Large intestine (tissue), 3 donors: ENCODE measurements at regions not wholly inside any gene's neighbourhood (a gene's known extent, or its start where the extent isn't known, plus 50 kb on each side); places are given as distances from the start of the nearest gene placed in this dataset.

Experiments used
- DNase-seq, 2 donors: peaks; one replicate each; pipeline versions ENCODE4 v3.0.0 to v3.0.0-alpha.2; 2013
- H3K27ac ChIP-seq: one replicate; pipeline ENCODE4 v1.5.1; 2013; ENCODE audit warnings: low read length
- H3K27me3 ChIP-seq: 2 replicates; pipeline ENCODE4 v1.6.1; 2013; ENCODE audit warnings: low read length; ENCODE audit not compliant: control insufficient read depth, insufficient read depth
- H3K36me3 ChIP-seq: 2 replicates; pipeline ENCODE4 v1.6.1; 2013; ENCODE audit warnings: low read length; ENCODE audit not compliant: control insufficient read depth, insufficient read depth
- H3K4me1 ChIP-seq: one replicate; pipeline ENCODE4 v1.6.1; 2013; ENCODE audit warnings: low read length; ENCODE audit not compliant: control insufficient read depth, insufficient read depth
- H3K4me3 ChIP-seq: one replicate; pipeline ENCODE4 v1.5.1; 2013; ENCODE audit warnings: low read length
- H3K9me3 ChIP-seq: one replicate; pipeline ENCODE4 v1.6.1; 2013; ENCODE audit warnings: mild to moderate bottlenecking, low read depth, low read length, moderate library complexity; ENCODE audit not compliant: control insufficient read depth
- WGBS: methylation state at CpG from one replicate; pipeline ENCODE4 v1.1.5; 2013; ENCODE audit warnings: low lambda C conversion rate; ENCODE audit not compliant: insufficient coverage; 5-methylcytosine and 5-hydroxymethylcytosine counted together

DNA sequence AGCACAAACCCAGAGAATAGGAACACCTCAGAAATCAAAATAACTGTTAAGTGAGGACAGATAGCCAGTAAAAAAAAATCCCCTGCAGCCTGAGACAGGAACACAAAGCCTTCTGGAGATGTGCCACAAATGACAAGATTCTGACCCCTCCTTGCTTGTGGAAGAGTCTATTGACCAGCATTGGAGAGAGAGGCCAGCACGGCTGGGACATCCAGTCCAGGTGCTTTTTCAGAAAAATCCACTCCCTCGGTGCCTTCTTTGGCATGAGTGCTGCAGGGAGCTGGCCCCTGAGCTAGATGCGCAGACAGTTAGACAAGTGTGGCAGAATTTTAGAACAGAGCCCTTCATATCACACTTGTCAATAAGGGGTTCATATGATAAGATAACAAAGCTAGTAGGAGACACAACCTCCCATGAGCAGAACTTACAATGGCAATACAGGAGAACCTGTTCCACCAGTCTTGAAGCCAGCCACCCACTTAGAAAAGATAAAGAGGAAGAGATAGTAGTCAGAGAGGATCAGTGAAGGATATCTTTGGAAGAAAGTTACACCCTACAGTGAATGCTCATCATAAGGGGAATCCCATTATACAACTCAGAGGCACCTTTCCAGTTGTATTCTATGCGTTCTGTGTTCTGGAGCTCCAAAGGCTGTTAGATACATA is 298.4 kb downstream of the TLE1 start:
- Histone ChIP-seq H3K27me3 (no peaks in the 10 kb centered on the region), H3K4me3 (no peak overlapping the region), H3K9me3 (no peaks in the 10 kb centered on the region), H3K27ac (no peak overlapping the region), H3K36me3 (no peaks in the 10 kb centered on the region), H3K4me1 (no peaks in the 10 kb centered on the region)
- no CpG with 5 or more reads among the region's 4 CpGs for WGBS
- no peak for DNase-seq

DNA sequence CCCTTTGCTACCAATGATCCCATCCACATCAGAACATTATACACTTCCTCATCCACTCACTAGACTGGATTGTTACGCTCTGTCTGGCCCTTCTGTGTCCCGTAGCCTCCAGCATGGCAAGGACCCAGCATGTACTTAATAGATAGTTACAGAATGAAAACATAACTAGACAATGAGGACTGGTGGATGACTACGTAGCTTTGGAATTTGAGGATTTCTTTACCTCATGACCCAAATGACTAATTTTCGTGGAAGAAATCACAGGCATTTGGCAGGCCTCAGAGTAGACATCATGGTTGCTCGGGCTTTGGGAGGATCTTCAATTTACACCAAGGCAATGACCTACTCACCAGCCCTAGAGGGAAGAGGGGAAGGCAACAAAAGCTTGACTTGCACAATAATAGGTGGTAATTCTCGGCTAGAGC is 299.8 kb downstream of the TLE1 start:
- H3K4me3 ChIP-seq, result no peak overlapping the region
- DNase-seq, result peak in 1 of 2 donors; percentile 11
- H3K27ac ChIP-seq, result no peak overlapping the region
- WGBS, result no CpG with 5 or more reads among the region's 6 CpGs
- H3K27me3 ChIP-seq, result no peaks in the 10 kb centered on the region
- no peaks in the 10 kb centered on the region for H3K4me1 ChIP-seq
- no peaks in the 10 kb centered on the region for H3K9me3 ChIP-seq
- no peaks in the 10 kb centered on the region for H3K36me3 ChIP-seq

DNA sequence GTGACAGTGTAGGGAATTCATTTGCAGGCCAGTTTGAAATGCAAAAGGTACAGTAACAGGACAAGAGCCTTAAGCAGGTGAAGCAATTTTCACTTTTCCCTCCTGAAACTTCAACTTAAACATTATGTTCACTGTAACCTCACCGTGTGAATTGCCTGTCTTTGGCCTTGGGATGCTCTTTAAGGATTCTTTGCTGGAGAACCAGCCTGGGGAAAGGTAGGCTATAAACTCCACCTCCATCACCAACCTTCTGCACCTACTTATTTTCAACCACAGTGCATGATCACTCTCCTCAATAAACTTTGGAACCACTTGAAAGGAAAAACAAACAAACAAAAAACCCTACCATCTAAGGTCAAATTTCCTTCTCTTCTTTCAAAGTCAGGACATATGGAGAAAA is 300.5 kb downstream of the TLE1 start:
- Histone ChIP-seq H3K4me3 (no peak overlapping the region), H3K27me3 (no peaks in the 10 kb centered on the region), H3K36me3 (no peaks in the 10 kb centered on the region), H3K9me3 (no peaks in the 10 kb centered on the region), H3K4me1 (no peaks in the 10 kb centered on the region), H3K27ac (no peak overlapping the region)
- no CpG with 5 or more reads among the region's 1 CpG for WGBS
- DNase-seq, result no peak

DNA sequence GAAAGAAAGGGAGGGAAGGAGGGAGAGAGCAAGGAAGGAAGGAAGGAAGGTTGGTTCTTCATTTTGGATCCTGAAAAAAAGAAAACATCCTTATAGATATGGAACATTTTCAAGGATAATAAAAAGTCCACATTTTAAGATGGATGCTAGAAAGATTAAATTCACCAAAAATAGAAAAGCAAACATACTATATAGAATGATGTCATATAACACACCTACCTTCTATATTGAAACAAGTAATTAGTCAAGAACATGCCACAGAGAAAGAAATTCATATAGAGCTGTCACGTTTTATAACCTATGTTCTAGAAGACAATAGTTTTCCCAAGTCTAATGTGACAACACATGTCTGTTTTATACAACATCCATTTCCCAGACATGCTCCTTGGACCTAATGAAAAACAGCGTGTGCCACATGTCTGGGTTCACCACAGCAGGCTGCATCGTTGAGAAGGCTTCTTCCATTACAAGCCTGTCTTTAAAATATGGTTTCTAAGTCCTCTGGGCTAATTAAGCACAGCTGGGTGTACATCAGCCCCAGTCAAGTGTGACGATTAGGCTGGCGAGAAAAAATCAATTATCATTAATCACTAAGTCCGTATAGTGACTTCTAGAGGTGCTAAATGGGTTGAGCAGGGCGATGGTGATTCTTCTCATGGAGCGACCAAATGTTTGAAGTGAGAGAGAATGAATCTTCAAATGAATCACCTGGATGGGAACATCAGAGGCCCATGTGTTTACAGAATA is 301.8 kb downstream of the TLE1 start:
- Histone ChIP-seq H3K36me3 (no peaks in the 10 kb centered on the region), H3K4me3 (no peak overlapping the region), H3K27ac (no peak overlapping the region), H3K9me3 (no peaks in the 10 kb centered on the region), H3K27me3 (no peaks in the 10 kb centered on the region), H3K4me1 (no peaks in the 10 kb centered on the region)
- 94% methylated on average over 2 of the region's 8 CpGs for WGBS
- no peak for DNase-seq

DNA sequence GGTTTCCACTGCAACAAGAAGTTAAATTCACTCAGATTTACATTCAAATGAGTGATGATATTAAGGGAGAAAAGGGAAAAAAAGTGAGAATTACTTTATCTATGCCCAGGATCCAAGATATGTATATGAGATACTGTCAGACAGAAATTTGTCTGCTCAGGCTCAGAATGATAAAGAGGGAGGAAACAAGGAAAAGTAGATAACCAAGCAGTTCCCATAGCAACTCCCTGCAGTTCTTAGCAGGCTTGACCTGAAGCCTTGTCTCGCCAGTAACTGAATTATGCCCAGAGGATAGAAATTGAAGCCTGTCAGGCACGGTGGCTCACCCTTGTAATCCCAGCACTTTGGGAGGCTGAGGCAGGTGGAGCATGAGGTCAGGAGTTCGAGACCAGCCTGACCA is 304.4 kb downstream of the TLE1 start:
- H3K4me3 ChIP-seq, result no peak overlapping the region
- no CpG with 5 or more reads among the region's 3 CpGs for WGBS
- H3K4me1 ChIP-seq, result no peaks in the 10 kb centered on the region
- H3K9me3 ChIP-seq, result no peaks in the 10 kb centered on the region
- DNase-seq, result no peak
- H3K36me3 ChIP-seq, result no peaks in the 10 kb centered on the region
- no peak overlapping the region for H3K27ac ChIP-seq
- H3K27me3 ChIP-seq, result no peaks in the 10 kb centered on the region

DNA sequence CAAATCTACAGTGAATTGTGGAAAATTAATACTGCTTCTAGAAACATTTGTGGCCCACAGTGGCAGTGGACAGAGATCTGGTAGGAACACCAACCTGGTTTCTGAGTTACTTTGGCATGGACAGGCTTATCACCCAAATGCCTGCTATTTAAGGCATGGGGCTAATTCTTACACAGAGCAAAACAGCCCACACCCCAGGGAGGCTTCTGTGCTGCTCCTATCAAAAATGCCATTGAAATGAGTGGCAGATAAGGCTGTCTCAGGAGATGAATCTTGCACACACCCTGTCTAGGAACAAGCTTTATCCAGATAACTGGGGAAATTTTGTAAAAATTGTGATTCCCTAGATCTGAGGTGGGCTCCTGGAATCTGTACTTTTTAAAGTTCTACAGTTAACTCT is 307.1 kb downstream of the TLE1 start:
- no peaks in the 10 kb centered on the region for H3K9me3 ChIP-seq
- no peaks in the 10 kb centered on the region for H3K27me3 ChIP-seq
- H3K27ac ChIP-seq, result no peak overlapping the region
- H3K36me3 ChIP-seq, result no peaks in the 10 kb centered on the region
- H3K4me3 ChIP-seq, result no peak overlapping the region
- no peak for DNase-seq
- no peaks in the 10 kb centered on the region for H3K4me1 ChIP-seq

DNA sequence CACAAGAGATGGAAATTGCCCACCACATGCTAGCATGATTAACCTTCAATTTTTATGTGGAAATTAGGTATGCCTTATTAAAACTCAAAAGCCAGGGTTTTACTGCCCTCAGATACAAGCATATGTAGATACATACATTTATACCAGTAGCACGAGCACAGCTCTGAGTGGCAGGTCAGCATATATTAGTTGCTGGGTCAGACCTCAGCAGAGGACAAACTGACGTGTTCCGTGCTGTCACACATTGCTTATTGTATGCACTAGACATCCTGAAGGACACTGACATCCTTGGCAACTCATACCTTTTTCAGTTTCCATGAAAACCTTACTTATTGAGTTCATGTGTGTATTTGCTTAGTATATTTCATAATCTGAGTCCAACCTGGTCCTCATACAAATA is 307.7 kb downstream of the TLE1 start:
- DNase-seq, result no peak
- Histone ChIP-seq H3K27me3 (no peaks in the 10 kb centered on the region), H3K4me1 (no peaks in the 10 kb centered on the region), H3K4me3 (no peak overlapping the region), H3K27ac (no peak overlapping the region), H3K9me3 (no peaks in the 10 kb centered on the region), H3K36me3 (no peaks in the 10 kb centered on the region)
- no CpG with 5 or more reads among the region's 3 CpGs for WGBS

DNA sequence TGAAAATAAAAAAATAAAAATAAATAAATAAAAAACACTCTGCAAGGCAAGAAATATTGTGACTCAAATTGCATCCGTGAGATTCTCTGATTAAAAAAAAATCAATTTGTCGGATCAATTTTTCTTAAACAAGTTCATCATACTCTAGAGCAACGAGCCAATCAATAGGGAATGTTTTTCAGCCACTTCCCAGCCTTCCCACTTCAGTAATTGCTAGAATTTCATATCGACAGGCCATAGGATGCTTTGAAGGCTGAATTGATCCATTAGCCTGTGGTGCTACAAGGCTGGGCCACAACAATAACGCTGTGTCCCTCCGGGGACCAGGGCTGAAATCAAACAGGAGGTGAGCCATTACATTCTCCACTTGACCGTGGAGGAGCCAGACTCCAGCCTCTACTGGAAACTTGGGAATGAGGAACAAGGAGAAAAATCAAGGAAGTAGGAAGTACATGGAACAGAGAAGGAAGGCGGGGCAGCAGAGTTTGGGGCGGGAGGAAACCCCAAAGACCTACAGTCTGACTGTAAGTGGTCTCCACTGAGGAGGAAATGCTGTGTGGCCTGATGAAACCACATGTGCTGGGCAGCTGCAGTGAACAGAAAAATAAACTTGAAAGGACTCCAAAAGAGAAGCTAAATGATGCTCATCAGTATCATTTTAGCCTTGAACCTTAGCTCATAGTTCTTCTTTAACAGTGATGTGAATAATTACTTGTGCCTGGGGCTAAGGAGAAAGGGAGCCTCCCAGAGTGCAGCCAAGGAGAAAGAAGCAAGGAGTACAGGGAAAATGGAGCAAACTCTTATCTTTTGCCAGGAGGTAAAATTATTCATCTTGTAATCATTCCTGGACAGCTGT is 308.6 kb downstream of the TLE1 start:
- Histone ChIP-seq H3K4me1 (no peaks in the 10 kb centered on the region), H3K27me3 (no peaks in the 10 kb centered on the region), H3K4me3 (no peak overlapping the region), H3K27ac (no peak overlapping the region), H3K9me3 (no peaks in the 10 kb centered on the region), H3K36me3 (no peaks in the 10 kb centered on the region)
- no peak for DNase-seq
- WGBS, result 90% methylated on average over 2 of the region's 9 CpGs

DNA sequence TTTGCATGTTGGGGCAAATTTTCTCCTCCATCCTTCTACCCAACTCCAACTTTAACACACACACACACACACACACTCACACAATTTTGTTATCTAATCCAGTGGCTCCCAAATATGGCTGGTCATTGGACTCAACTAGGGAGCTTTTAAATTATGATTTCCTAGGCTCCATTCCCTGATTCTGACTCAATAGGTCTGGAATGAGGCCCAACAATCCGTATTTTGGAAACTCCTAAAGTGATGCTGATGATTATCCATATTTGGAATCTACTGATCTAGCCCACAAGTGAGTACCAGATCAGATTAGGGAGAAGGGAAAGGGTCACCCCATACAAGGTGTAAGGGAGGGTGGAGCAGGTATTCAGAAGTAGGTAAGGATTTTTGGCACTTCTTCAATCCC is 309.7 kb downstream of the TLE1 start:
- no peak overlapping the region for H3K4me3 ChIP-seq
- H3K4me1 ChIP-seq, result no peaks in the 10 kb centered on the region
- no peaks in the 10 kb centered on the region for H3K9me3 ChIP-seq
- H3K27ac ChIP-seq, result no peak overlapping the region
- H3K36me3 ChIP-seq, result no peaks in the 10 kb centered on the region
- no peaks in the 10 kb centered on the region for H3K27me3 ChIP-seq
- WGBS, result no CpG with 5 or more reads among the region's 1 CpG
- no peak for DNase-seq

DNA sequence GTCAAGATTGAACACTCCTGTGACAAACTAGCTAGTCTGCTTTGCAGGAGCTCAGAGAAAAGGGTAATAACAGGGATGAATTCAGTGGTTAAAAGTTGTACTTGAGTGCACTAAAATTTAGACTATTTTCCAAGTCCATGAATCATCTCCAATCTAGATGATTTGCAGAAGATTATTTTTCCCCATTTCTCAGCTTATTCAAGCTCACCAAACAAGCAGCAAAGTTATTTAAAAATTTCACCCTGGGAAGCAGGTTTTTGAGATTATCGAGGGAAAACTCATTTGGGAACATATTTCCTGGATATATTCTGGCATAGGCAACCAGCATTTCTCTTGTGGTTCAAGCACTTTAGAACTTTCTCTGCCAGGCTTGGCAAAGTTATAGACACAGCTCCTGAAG is 311.4 kb downstream of the TLE1 start:
- no peak for DNase-seq
- Histone ChIP-seq H3K27me3 (no peaks in the 10 kb centered on the region), H3K4me1 (no peaks in the 10 kb centered on the region), H3K36me3 (no peaks in the 10 kb centered on the region), H3K27ac (no peak overlapping the region), H3K9me3 (no peaks in the 10 kb centered on the region), H3K4me3 (no peak overlapping the region)
- no CpG with 5 or more reads among the region's 1 CpG for WGBS
